GM23338 (cell line): ENCODE measurements at regions not wholly inside any gene's neighbourhood (a gene's known extent, or its start where the extent isn't known, plus 50 kb on each side); places are given as distances from the start of the nearest gene placed in this dataset.

Experiments used
- ATAC-seq: fragments of 200-7000 bp; cut with Tn5 transposase; 3 replicates; pipeline ENCODE4 v1.9.1; 2020
- DNase-seq: peaks from one replicate; pipeline ENCODE4 v3.0.0-alpha.2; 2015; ENCODE audit warnings: low spot score
- H2AFZ ChIP-seq: fragments of 200-600 bp; sonication (generic); 2 replicates; pipeline ENCODE4 v1.8.0; 2016; ENCODE audit warnings: antibody characterized with exemption, mild to moderate bottlenecking, moderate library complexity
- H3F3A ChIP-seq: fragments of 200-600 bp; sonication (generic); replicated peaks from 2 replicates; pipeline ENCODE4 v1.8.0; 2017; ENCODE audit warnings: antibody characterized with exemption, mixed run types, low read depth
- H3K27ac ChIP-seq: fragments of 200-600 bp; sonication (generic); 2 replicates; pipeline ENCODE4 v1.6.1; 2016; ENCODE audit warnings: low read depth
- H3K27me3 ChIP-seq: fragments of 200-600 bp; sonication (generic); 2 replicates; pipeline ENCODE4 v1.8.0; 2016; ENCODE audit warnings: mild to moderate bottlenecking, mixed run types, moderate library complexity; ENCODE audit not compliant: insufficient read depth
- H3K36me3 ChIP-seq: fragments of 200-600 bp; sonication (generic); 2 replicates; pipeline ENCODE4 v1.8.0; 2016; ENCODE audit warnings: mild to moderate bottlenecking; ENCODE audit not compliant: insufficient read depth
- H3K4me1 ChIP-seq: fragments of 200-600 bp; sonication (generic); 2 replicates; pipeline ENCODE4 v1.8.0; 2016; ENCODE audit warnings: mild to moderate bottlenecking, moderate library complexity; ENCODE audit not compliant: insufficient read depth
- H3K4me2 ChIP-seq: fragments of 200-600 bp; sonication (generic); 2 replicates; pipeline ENCODE4 v1.7.1; 2017; ENCODE audit warnings: mixed run types
- H3K4me3 ChIP-seq: fragments of 200-600 bp; sonication (generic); 2 replicates; pipeline ENCODE4 v1.6.1; 2016; ENCODE audit warnings: mixed run types
- H3K79me2 ChIP-seq: fragments of 200-600 bp; sonication (generic); replicated peaks from 2 replicates; pipeline ENCODE4 v1.8.0; 2017; ENCODE audit warnings: mild to moderate bottlenecking; ENCODE audit not compliant: insufficient read depth
- H3K9me2 ChIP-seq: fragments of 200-600 bp; sonication (generic); 2 replicates; pipeline ENCODE4 v1.8.0; 2017; ENCODE audit not compliant: insufficient read depth
- H4K20me1 ChIP-seq: fragments of 200-600 bp; sonication (generic); replicated peaks from 2 replicates; pipeline ENCODE4 v1.8.0; 2017; ENCODE audit warnings: mild to moderate bottlenecking; ENCODE audit not compliant: insufficient read depth
- H3K27ac Mint-ChIP-seq: 2 replicates; pipeline ENCODE4 v1.8.0; 2020; ENCODE audit warnings: inconsistent platforms, mild to moderate bottlenecking, moderate library complexity, mixed read lengths
- H3K27me3 Mint-ChIP-seq: 3 replicates; pipeline ENCODE4 v1.8.0; 2022; ENCODE audit warnings: low read depth, mild to moderate bottlenecking, moderate library complexity, mixed read lengths, inconsistent platforms; ENCODE audit not compliant: insufficient read depth, poor library complexity
- H3K36me3 Mint-ChIP-seq: 3 replicates; pipeline ENCODE4 v1.8.0; 2021; ENCODE audit warnings: low read depth, mild to moderate bottlenecking, inconsistent platforms, moderate library complexity, mixed read lengths
- H3K4me1 Mint-ChIP-seq: 3 replicates; pipeline ENCODE4 v1.8.0; 2020; ENCODE audit warnings: mild to moderate bottlenecking, inconsistent platforms, mixed read lengths
- H3K4me3 Mint-ChIP-seq: 3 replicates; pipeline ENCODE4 v1.8.0; 2021; ENCODE audit warnings: moderate library complexity, mild to moderate bottlenecking, inconsistent platforms, mixed read lengths
- H3K9me3 Mint-ChIP-seq: 3 replicates; pipeline ENCODE4 v1.8.0; 2020; ENCODE audit warnings: moderate library complexity, mild to moderate bottlenecking, inconsistent platforms, mixed read lengths
- CREB1 ChIP-seq: fragments of 250-450 bp; sonication (Bioruptor Pico); IDR thresholded peaks from 2 replicates; pipeline ENCODE4 v1.5.0; 2020; ENCODE audit warnings: low read depth, mild to moderate bottlenecking, moderate library complexity
- EZH2 ChIP-seq: fragments of 200-600 bp; sonication (generic); IDR thresholded peaks from one replicate; pipeline ENCODE4 v1.8.0; 2017; ENCODE audit warnings: antibody characterized with exemption, mild to moderate bottlenecking, low read depth; ENCODE audit not compliant: unreplicated experiment
- EZH2phosphoT487 ChIP-seq: fragments of 200-600 bp; sonication (generic); IDR thresholded peaks from one replicate; pipeline ENCODE4 v1.8.1; 2018; ENCODE audit warnings: antibody characterized with exemption; ENCODE audit not compliant: unreplicated experiment
- JUNB ChIP-seq: IDR thresholded peaks from one replicate; pipeline ENCODE4 v1.6.1; 2016; ENCODE audit warnings: antibody characterized with exemption; ENCODE audit not compliant: unreplicated experiment
- NANOG ChIP-seq: IDR thresholded peaks from 2 replicates; pipeline ENCODE4 v1.6.1; 2016; ENCODE audit warnings: antibody characterized with exemption, borderline replicate concordance
- POLR2AphosphoS5 ChIP-seq: IDR thresholded peaks from 2 replicates; pipeline ENCODE4 v1.6.1; 2016; ENCODE audit warnings: antibody characterized with exemption, low read depth
- STAT1 ChIP-seq: IDR thresholded peaks from one replicate; pipeline ENCODE4 v1.6.1; 2016; ENCODE audit warnings: antibody characterized with exemption; ENCODE audit not compliant: unreplicated experiment
- ZNF114 ChIP-seq: fragments of 250-450 bp; sonication (Bioruptor Pico); IDR thresholded peaks from 2 replicates; pipeline ENCODE4 v1.5.0; 2020; ENCODE audit warnings: mild to moderate bottlenecking, moderate library complexity
- ZNF331 ChIP-seq: fragments of 250-450 bp; sonication (Bioruptor Pico); IDR thresholded peaks from 2 replicates; pipeline ENCODE4 v1.5.0; 2020; ENCODE audit warnings: low read depth, mild to moderate bottlenecking, moderate library complexity
- TF ChIP-seq, protein P1 (sequence below): IDR thresholded peaks from 2 replicates; pipeline ENCODE4 v1.6.1; 2016; ENCODE audit warnings: antibody characterized with exemption
- TF ChIP-seq, protein P2 (sequence below), 2 experiments: fragments of 200-600 bp in 1 of 2; sonication (generic) in 1 of 2; conservative IDR thresholded peaks; 2 replicates each; pipeline versions ENCODE4 v1.5.1 to v1.6.1; 2016 to 2017; ENCODE audit warnings: antibody characterized with exemption in 2 of 2, low read depth in 2 of 2, mild to moderate bottlenecking in 2 of 2, moderate library complexity in 1 of 2
- TF ChIP-seq, protein P3 (sequence below): fragments of 250-450 bp; sonication (Bioruptor Pico); IDR thresholded peaks from 2 replicates; pipeline ENCODE4 v1.5.0; 2020; ENCODE audit warnings: mild to moderate bottlenecking, moderate library complexity
- TF ChIP-seq, protein P4 (sequence below): IDR thresholded peaks from one replicate; pipeline ENCODE4 v1.6.1; 2018; ENCODE audit warnings: antibody characterized with exemption; ENCODE audit not compliant: unreplicated experiment

DNA sequence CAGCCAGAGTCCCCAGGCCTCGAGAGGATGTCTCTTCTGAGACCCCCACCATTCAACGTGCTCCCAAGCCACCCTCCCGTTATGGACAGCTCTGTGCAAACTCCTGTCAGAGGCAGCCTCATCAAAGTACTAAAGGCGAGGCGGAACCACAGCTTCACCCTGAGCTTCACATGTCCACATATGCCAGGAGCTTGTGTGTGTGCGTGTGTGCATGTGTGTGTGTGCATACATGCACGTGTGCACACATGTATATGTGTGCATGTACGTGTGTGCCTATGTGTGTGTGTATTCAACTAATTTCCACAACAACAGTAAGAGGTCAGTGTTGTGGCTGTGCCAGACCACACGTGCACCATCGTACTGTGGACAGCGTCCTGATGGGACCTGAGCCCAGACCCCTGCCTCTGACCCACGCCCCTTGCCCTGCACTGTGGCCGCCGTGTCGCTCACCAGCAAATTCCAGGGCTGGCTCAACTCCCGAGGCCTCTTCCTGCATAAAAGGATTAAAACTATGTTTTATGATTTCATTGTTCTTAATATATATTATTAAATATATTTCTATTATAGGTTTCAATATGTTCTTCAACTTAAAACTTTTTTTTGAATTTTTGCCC, 444.8 kb downstream of the EIPR1 start:
- TF ChIP-seq STAT1 (no peak), EZH2phosphoT487 (no peak), JUNB (no peak), ZNF331 (CRISPR knock-in tag) (no peak), CREB1 (CRISPR knock-in tag) (no peak), EZH2 (no peak), ZNF114 (CRISPR knock-in tag) (no peak), POLR2AphosphoS5 (no peak), NANOG (no peak)
- TF ChIP-seq, protein P1, sequence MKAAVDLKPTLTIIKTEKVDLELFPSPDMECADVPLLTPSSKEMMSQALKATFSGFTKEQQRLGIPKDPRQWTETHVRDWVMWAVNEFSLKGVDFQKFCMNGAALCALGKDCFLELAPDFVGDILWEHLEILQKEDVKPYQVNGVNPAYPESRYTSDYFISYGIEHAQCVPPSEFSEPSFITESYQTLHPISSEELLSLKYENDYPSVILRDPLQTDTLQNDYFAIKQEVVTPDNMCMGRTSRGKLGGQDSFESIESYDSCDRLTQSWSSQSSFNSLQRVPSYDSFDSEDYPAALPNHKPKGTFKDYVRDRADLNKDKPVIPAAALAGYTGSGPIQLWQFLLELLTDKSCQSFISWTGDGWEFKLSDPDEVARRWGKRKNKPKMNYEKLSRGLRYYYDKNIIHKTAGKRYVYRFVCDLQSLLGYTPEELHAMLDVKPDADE: no peak
- TF ChIP-seq, protein P2, sequence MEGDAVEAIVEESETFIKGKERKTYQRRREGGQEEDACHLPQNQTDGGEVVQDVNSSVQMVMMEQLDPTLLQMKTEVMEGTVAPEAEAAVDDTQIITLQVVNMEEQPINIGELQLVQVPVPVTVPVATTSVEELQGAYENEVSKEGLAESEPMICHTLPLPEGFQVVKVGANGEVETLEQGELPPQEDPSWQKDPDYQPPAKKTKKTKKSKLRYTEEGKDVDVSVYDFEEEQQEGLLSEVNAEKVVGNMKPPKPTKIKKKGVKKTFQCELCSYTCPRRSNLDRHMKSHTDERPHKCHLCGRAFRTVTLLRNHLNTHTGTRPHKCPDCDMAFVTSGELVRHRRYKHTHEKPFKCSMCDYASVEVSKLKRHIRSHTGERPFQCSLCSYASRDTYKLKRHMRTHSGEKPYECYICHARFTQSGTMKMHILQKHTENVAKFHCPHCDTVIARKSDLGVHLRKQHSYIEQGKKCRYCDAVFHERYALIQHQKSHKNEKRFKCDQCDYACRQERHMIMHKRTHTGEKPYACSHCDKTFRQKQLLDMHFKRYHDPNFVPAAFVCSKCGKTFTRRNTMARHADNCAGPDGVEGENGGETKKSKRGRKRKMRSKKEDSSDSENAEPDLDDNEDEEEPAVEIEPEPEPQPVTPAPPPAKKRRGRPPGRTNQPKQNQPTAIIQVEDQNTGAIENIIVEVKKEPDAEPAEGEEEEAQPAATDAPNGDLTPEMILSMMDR (conservative IDR thresholded peaks at IDR 0.05; ENCODE audit: low read depth in 2 of 2): no peak
- TF ChIP-seq, protein P3, sequence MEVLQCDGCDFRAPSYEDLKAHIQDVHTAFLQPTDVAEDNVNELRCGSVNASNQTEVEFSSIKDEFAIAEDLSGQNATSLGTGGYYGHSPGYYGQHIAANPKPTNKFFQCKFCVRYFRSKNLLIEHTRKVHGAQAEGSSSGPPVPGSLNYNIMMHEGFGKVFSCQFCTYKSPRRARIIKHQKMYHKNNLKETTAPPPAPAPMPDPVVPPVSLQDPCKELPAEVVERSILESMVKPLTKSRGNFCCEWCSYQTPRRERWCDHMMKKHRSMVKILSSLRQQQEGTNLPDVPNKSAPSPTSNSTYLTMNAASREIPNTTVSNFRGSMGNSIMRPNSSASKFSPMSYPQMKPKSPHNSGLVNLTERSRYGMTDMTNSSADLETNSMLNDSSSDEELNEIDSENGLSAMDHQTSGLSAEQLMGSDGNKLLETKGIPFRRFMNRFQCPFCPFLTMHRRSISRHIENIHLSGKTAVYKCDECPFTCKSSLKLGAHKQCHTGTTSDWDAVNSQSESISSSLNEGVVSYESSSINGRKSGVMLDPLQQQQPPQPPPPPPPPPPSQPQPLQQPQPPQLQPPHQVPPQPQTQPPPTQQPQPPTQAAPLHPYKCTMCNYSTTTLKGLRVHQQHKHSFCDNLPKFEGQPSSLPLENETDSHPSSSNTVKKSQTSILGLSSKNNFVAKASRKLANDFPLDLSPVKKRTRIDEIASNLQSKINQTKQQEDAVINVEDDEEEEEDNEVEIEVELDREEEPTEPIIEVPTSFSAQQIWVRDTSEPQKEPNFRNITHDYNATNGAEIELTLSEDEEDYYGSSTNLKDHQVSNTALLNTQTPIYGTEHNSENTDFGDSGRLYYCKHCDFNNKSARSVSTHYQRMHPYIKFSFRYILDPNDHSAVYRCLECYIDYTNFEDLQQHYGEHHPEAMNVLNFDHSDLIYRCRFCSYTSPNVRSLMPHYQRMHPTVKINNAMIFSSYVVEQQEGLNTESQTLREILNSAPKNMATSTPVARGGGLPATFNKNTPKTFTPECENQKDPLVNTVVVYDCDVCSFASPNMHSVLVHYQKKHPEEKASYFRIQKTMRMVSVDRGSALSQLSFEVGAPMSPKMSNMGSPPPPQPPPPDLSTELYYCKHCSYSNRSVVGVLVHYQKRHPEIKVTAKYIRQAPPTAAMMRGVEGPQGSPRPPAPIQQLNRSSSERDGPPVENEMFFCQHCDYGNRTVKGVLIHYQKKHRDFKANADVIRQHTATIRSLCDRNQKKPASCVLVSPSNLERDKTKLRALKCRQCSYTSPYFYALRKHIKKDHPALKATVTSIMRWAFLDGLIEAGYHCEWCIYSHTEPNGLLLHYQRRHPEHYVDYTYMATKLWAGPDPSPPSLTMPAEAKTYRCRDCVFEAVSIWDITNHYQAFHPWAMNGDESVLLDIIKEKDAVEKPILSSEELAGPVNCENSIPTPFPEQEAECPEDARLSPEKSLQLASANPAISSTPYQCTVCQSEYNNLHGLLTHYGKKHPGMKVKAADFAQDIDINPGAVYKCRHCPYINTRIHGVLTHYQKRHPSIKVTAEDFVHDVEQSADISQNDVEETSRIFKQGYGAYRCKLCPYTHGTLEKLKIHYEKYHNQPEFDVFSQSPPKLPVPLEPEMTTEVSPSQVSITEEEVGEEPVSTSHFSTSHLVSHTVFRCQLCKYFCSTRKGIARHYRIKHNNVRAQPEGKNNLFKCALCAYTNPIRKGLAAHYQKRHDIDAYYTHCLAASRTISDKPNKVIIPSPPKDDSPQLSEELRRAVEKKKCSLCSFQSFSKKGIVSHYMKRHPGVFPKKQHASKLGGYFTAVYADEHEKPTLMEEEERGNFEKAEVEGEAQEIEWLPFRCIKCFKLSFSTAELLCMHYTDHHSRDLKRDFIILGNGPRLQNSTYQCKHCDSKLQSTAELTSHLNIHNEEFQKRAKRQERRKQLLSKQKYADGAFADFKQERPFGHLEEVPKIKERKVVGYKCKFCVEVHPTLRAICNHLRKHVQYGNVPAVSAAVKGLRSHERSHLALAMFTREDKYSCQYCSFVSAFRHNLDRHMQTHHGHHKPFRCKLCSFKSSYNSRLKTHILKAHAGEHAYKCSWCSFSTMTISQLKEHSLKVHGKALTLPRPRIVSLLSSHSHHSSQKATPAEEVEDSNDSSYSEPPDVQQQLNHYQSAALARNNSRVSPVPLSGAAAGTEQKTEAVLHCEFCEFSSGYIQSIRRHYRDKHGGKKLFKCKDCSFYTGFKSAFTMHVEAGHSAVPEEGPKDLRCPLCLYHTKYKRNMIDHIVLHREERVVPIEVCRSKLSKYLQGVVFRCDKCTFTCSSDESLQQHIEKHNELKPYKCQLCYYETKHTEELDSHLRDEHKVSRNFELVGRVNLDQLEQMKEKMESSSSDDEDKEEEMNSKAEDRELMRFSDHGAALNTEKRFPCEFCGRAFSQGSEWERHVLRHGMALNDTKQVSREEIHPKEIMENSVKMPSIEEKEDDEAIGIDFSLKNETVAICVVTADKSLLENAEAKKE (CRISPR knock-in tag): no peak
- TF ChIP-seq, protein P4, sequence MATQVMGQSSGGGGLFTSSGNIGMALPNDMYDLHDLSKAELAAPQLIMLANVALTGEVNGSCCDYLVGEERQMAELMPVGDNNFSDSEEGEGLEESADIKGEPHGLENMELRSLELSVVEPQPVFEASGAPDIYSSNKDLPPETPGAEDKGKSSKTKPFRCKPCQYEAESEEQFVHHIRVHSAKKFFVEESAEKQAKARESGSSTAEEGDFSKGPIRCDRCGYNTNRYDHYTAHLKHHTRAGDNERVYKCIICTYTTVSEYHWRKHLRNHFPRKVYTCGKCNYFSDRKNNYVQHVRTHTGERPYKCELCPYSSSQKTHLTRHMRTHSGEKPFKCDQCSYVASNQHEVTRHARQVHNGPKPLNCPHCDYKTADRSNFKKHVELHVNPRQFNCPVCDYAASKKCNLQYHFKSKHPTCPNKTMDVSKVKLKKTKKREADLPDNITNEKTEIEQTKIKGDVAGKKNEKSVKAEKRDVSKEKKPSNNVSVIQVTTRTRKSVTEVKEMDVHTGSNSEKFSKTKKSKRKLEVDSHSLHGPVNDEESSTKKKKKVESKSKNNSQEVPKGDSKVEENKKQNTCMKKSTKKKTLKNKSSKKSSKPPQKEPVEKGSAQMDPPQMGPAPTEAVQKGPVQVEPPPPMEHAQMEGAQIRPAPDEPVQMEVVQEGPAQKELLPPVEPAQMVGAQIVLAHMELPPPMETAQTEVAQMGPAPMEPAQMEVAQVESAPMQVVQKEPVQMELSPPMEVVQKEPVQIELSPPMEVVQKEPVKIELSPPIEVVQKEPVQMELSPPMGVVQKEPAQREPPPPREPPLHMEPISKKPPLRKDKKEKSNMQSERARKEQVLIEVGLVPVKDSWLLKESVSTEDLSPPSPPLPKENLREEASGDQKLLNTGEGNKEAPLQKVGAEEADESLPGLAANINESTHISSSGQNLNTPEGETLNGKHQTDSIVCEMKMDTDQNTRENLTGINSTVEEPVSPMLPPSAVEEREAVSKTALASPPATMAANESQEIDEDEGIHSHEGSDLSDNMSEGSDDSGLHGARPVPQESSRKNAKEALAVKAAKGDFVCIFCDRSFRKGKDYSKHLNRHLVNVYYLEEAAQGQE: no peak
- Histone ChIP-seq H3K4me1 (no peaks in the 10 kb centered on the region), H3F3A (no peaks in the 10 kb centered on the region), H3K79me2 (no peaks in the 10 kb centered on the region), H3K27ac (no peak overlapping the region), H2AFZ (no peak overlapping the region), H3K4me2 (no peak overlapping the region), H3K36me3 (no peaks in the 10 kb centered on the region), H3K9me2 (no peaks in the 10 kb centered on the region; the same call in 1 of the 2 replicates), H3K27me3 (no peaks in the 10 kb centered on the region), H4K20me1 (no peaks in the 10 kb centered on the region), H3K4me3 (no peak overlapping the region)
- no peak overlapping the region for H3K4me3 Mint-ChIP-seq
- H3K4me1 Mint-ChIP-seq: no peaks in the 10 kb centered on the region
- H3K36me3 Mint-ChIP-seq: peaks cover 13% of the 10 kb centered on the region
- ATAC-seq (no peak), DNase-seq (no peak)
- H3K27ac Mint-ChIP-seq: no peak overlapping the region
- peaks cover 39% of the 10 kb centered on the region for H3K9me3 Mint-ChIP-seq
- H3K27me3 Mint-ChIP-seq: peaks cover 5% of the 10 kb centered on the region
